ENCODE measurements at regions not wholly inside any gene's neighbourhood (a gene's known extent, or its start where the extent isn't known, plus 50 kb on each side); places are given as distances from the start of the nearest gene placed in this dataset.

GRCh38 chr7:79936281-79936983, 198.2 kb upstream of the GNAI1 start:
- H3K4me3 Mint-ChIP-seq: no peak overlapping the region
- no peaks in the 10 kb centered on the region for H3K27me3 Mint-ChIP-seq (ENCODE audit: insufficient read depth)
- WGBS, 2 experiments (ENCODE audit: insufficient coverage in 1 of 2, insufficient read length in 1 of 2): 84% methylated on average over 3 of the region's 3 CpGs; no CpG with 5 or more reads in 1 of the 2 experiments
- H3K9ac ChIP-seq (ENCODE audit: extremely low read depth, low read length, poor library complexity, severe bottlenecking): no peak overlapping the region
- no peaks in the 10 kb centered on the region for H3K9me3 ChIP-seq (ENCODE audit: control insufficient read depth, low read length)
- no peaks in the 10 kb centered on the region for H3K4me1 Mint-ChIP-seq
- no peak overlapping the region for H3K4me3 ChIP-seq (ENCODE audit: low read length)
- TF ChIP-seq, protein P1, sequence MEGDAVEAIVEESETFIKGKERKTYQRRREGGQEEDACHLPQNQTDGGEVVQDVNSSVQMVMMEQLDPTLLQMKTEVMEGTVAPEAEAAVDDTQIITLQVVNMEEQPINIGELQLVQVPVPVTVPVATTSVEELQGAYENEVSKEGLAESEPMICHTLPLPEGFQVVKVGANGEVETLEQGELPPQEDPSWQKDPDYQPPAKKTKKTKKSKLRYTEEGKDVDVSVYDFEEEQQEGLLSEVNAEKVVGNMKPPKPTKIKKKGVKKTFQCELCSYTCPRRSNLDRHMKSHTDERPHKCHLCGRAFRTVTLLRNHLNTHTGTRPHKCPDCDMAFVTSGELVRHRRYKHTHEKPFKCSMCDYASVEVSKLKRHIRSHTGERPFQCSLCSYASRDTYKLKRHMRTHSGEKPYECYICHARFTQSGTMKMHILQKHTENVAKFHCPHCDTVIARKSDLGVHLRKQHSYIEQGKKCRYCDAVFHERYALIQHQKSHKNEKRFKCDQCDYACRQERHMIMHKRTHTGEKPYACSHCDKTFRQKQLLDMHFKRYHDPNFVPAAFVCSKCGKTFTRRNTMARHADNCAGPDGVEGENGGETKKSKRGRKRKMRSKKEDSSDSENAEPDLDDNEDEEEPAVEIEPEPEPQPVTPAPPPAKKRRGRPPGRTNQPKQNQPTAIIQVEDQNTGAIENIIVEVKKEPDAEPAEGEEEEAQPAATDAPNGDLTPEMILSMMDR (conservative IDR thresholded peaks at IDR 0.05): no peak
- DNase-seq: no peak
- no peaks in the 10 kb centered on the region for H3K9me3 Mint-ChIP-seq
- no peak overlapping the region for H3K27ac ChIP-seq (ENCODE audit: low read depth, low read length)
- no peaks in the 10 kb centered on the region for H3K36me3 Mint-ChIP-seq (ENCODE audit: low read depth)
- no peaks in the 10 kb centered on the region for H3K27me3 ChIP-seq (ENCODE audit: control insufficient read depth, insufficient read depth, low read length, poor library complexity, severe bottlenecking)
- no peak overlapping the region for H3K27ac Mint-ChIP-seq
- H3K4me1 ChIP-seq (ENCODE audit: control insufficient read depth, insufficient read depth, low read length): no peaks in the 10 kb centered on the region
- no peaks in the 10 kb centered on the region for H3K36me3 ChIP-seq (ENCODE audit: control insufficient read depth, insufficient read depth, low read length)

- H3K4me3 ChIP-seq (ENCODE audit: low read length): no peak overlapping the region
- H3K4me1 ChIP-seq (ENCODE audit: control insufficient read depth, insufficient read depth, low read length): peaks cover 4% of the 10 kb centered on the region
- no peak overlapping the region for H3K27ac Mint-ChIP-seq
- H3K9ac ChIP-seq (ENCODE audit: extremely low read depth, low read length, poor library complexity, severe bottlenecking): no peak overlapping the region
- H3K27me3 ChIP-seq (ENCODE audit: control insufficient read depth, insufficient read depth, low read length, poor library complexity, severe bottlenecking): no peaks in the 10 kb centered on the region
- no peaks in the 10 kb centered on the region for H3K4me1 Mint-ChIP-seq
- no peaks in the 10 kb centered on the region for H3K36me3 Mint-ChIP-seq (ENCODE audit: low read depth)
- no peaks in the 10 kb centered on the region for H3K36me3 ChIP-seq (ENCODE audit: control insufficient read depth, insufficient read depth, low read length)
- no peaks in the 10 kb centered on the region for H3K27me3 Mint-ChIP-seq (ENCODE audit: insufficient read depth)
- no peaks in the 10 kb centered on the region for H3K9me3 Mint-ChIP-seq
- DNase-seq: no peak
- no peak overlapping the region for H3K27ac ChIP-seq (ENCODE audit: low read depth, low read length)
- no peaks in the 10 kb centered on the region for H3K9me3 ChIP-seq (ENCODE audit: control insufficient read depth, low read length)
- TF ChIP-seq, protein P1 (conservative IDR thresholded peaks at IDR 0.05): no peak
- no peak overlapping the region for H3K4me3 Mint-ChIP-seq
- WGBS, 2 experiments (ENCODE audit: insufficient coverage in 1 of 2, insufficient read length in 1 of 2): 94% methylated on average over 8 to 9 of the region's 9 CpGs
These were observed 199.9 kb upstream of the GNAI1 start for GRCh38 chr7:79934727-79935126.

DNA sequence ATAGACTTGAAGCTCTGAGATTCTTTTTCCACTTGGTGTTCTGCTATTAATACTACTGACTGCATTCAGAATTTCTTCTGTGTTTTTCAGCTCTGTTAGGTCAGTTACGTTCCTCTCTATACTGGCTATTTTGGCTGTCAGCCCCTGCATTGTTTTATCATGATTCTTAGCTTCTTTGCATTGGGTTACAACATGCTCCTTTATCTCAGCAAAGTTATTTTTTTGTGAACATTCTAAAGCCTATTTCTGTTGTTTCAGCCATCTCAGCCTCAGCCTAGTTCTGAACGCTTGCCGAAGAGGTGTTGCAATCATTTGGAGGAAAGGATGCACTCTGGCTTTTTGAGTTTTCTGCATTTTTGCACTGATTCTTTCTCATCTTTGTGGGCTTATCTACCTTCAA, 201.5 kb upstream of the GNAI1 start:
- Mint-ChIP-seq H3K27me3 (ENCODE audit: insufficient read depth) (no peaks in the 10 kb centered on the region), H3K36me3 (ENCODE audit: low read depth) (no peaks in the 10 kb centered on the region), H3K4me3 (no peak overlapping the region), H3K9me3 (no peaks in the 10 kb centered on the region), H3K27ac (no peak overlapping the region), H3K4me1 (no peaks in the 10 kb centered on the region)
- Histone ChIP-seq H3K36me3 (ENCODE audit: control insufficient read depth, insufficient read depth, low read length) (no peaks in the 10 kb centered on the region), H3K27me3 (ENCODE audit: control insufficient read depth, insufficient read depth, low read length, poor library complexity, severe bottlenecking) (no peaks in the 10 kb centered on the region), H3K9me3 (ENCODE audit: control insufficient read depth, low read length) (no peaks in the 10 kb centered on the region), H3K27ac (ENCODE audit: low read depth, low read length) (no peak overlapping the region), H3K4me3 (ENCODE audit: low read length) (no peak overlapping the region), H3K4me1 (ENCODE audit: control insufficient read depth, insufficient read depth, low read length) (peaks cover 4% of the 10 kb centered on the region), H3K9ac (ENCODE audit: extremely low read depth, low read length, poor library complexity, severe bottlenecking) (no peak overlapping the region)
- TF ChIP-seq, protein P1 (conservative IDR thresholded peaks at IDR 0.05): no peak
- WGBS, 2 experiments (ENCODE audit: insufficient coverage in 1 of 2, insufficient read length in 1 of 2): 89 to 94% methylated on average over 1 to 3 of the region's 3 CpGs
- no peak for DNase-seq

All from endodermal cell (in vitro differentiated cells).